Fibroblast of lung (primary cell): ENCODE measurements at regions not wholly inside any gene's neighbourhood (a gene's known extent, or its start where the extent isn't known, plus 50 kb on each side); places are given as distances from the start of the nearest gene placed in this dataset.
"Not testable (repeated sequence)": the region's sequence is repeated elsewhere in the genome, so short reads cannot be mapped to it uniquely, and the experiment has no call there.

Experiments
- CTCF ChIP-seq, 2 donors: IDR thresholded peaks in 1 of 2; conservative IDR thresholded peaks in 1 of 2; 1 replicate in 1 of 2; 2 replicates in 1 of 2; pipeline ENCODE4 v1.5.1; 2011 to 2012; ENCODE audit warnings: low read length in 2 of 2, control low read depth in 1 of 2, inconsistent platforms in 1 of 2, low read depth in 1 of 2, mild to moderate bottlenecking in 1 of 2
- EZH2 ChIP-seq: IDR thresholded peaks from 2 replicates; pipeline ENCODE4 v1.5.1; 2012; ENCODE audit warnings: low read length, control low read depth, mild to moderate bottlenecking; ENCODE audit errors: missing control alignments

- not testable (repeated sequence) for TF ChIP-seq CTCF (conservative IDR thresholded peaks at IDR 0.05 in 1 of 2, IDR thresholded peaks at IDR 0.05 in 1 of 2; ENCODE audit: low read depth in 1 of 2, low read length in 2 of 2); EZH2
Measured at GRCh38 chr9:65402206-65402870, 117.3 kb upstream of the FOXD4L5 start.
